Activated CD8-positive, alpha-beta T cell treated with anti-CD3 and anti-CD28 coated beads for 36 hours (primary cell): ENCODE measurements at regions not wholly inside any gene's neighbourhood (a gene's known extent, or its start where the extent isn't known, plus 50 kb on each side); places are given as distances from the start of the nearest gene placed in this dataset.

ENCODE experiments used
- ATAC-seq: fragments of 200-7000 bp; cut with Tn5 transposase; one replicate; pipeline ENCODE4 v1.10.0; 2021; ENCODE audit warnings: mild to moderate bottlenecking, moderate library complexity
- CTCF ChIA-PET: fragments of 350-600 bp; sonication (Branson Sonifier 250); formaldehyde crosslinking; loops from one replicate; lab custom pipeline; 2021; ENCODE audit warnings: antibody characterized with exemption; lab: Charles Lee
- POLR2A ChIA-PET: fragments of 350-600 bp; sonication (Branson Sonifier 250); formaldehyde crosslinking; loops from one replicate; lab custom pipeline; 2021; ENCODE audit warnings: antibody characterized with exemption; lab: Charles Lee
- DNase-seq: peaks from one replicate; pipeline ENCODE4 v3.0.0-alpha.2; 2020
- H3K27ac Mint-ChIP-seq: one replicate; pipeline ENCODE4 v1.8.0; 2021; ENCODE audit warnings: mild to moderate bottlenecking, mixed read lengths
- H3K27me3 Mint-ChIP-seq: one replicate; pipeline ENCODE4 v1.8.0; 2021; ENCODE audit warnings: mixed read lengths
- H3K36me3 Mint-ChIP-seq: one replicate; pipeline ENCODE4 v1.8.0; 2021; ENCODE audit warnings: low read depth, mixed read lengths
- H3K4me1 Mint-ChIP-seq: one replicate; pipeline ENCODE4 v1.8.0; 2021; ENCODE audit warnings: low read depth, mixed read lengths
- H3K4me3 Mint-ChIP-seq: one replicate; pipeline ENCODE4 v1.8.0; 2021; ENCODE audit warnings: mild to moderate bottlenecking, moderate library complexity, mixed read lengths
- H3K9me3 Mint-ChIP-seq: one replicate; pipeline ENCODE4 v1.8.0; 2021; ENCODE audit warnings: mixed read lengths
- CTCF ChIP-seq: fragments of 200-600 bp; IDR thresholded peaks from one replicate; pipeline ENCODE4 v1.8.0; 2022; ENCODE audit warnings: antibody characterized with exemption, mild to moderate bottlenecking
- intact Hi-C: fragments of 100-400 bp; cut with micrococcal nuclease; formaldehyde crosslinking; loops from one replicate; pipeline ENCODE4 v1.10.0; 2022

GRCh38 chr1:29760067-29760564 is 523.8 kb downstream of the PTPRU start:
- H3K9me3 Mint-ChIP-seq: no peaks in the 10 kb centered on the region
- DNase-seq (no peak), ATAC-seq (no peak)
- no peak for TF ChIP-seq CTCF
- no peak overlapping the region for H3K4me3 Mint-ChIP-seq
- intact Hi-C loops: no loop called here
- ChIA-PET POLR2A (no interaction called here), CTCF (no interaction called here)
- peaks cover 9% of the 10 kb centered on the region for H3K27me3 Mint-ChIP-seq
- H3K27ac Mint-ChIP-seq: no peak overlapping the region
- no peaks in the 10 kb centered on the region for H3K36me3 Mint-ChIP-seq
- no peaks in the 10 kb centered on the region for H3K4me1 Mint-ChIP-seq

- Mint-ChIP-seq H3K27me3 (peaks cover 4% of the 10 kb centered on the region), H3K27ac (no peak overlapping the region), H3K9me3 (no peaks in the 10 kb centered on the region), H3K36me3 (no peaks in the 10 kb centered on the region), H3K4me1 (no peaks in the 10 kb centered on the region), H3K4me3 (no peak overlapping the region)
- ChIA-PET POLR2A (no interaction called here), CTCF (no interaction called here)
- DNase-seq: no peak
- TF ChIP-seq CTCF: no peak
- no peak for ATAC-seq
- intact Hi-C loops: no loop called here
Measured at GRCh38 chr1:29758781-29759499, 522.6 kb downstream of the PTPRU start.

GRCh38 chr1:29757866-29758780 is 521.8 kb downstream of the PTPRU start:
- no peak for ATAC-seq
- H3K9me3 Mint-ChIP-seq: no peaks in the 10 kb centered on the region
- intact Hi-C loops: no loop called here

GRCh38 chr1:29756901-29757725 is 520.8 kb downstream of the PTPRU start:
- no peaks in the 10 kb centered on the region for H3K36me3 Mint-ChIP-seq
- H3K9me3 Mint-ChIP-seq: no peaks in the 10 kb centered on the region
- no peaks in the 10 kb centered on the region for H3K4me1 Mint-ChIP-seq
- no peak overlapping the region for H3K27ac Mint-ChIP-seq
- DNase-seq (no peak), ATAC-seq (no peak)
- CTCF ChIA-PET: no interaction called here
- peaks cover 3% of the 10 kb centered on the region for H3K27me3 Mint-ChIP-seq
- intact Hi-C loops: no loop called here
- POLR2A ChIA-PET: no interaction called here
- no peak for TF ChIP-seq CTCF
- H3K4me3 Mint-ChIP-seq: no peak overlapping the region

More at GRCh38 chr1:29757866-29758780, 521.8 kb downstream of the PTPRU start:
- no peak for DNase-seq
- H3K4me3 Mint-ChIP-seq: no peak overlapping the region
- CTCF ChIA-PET: no interaction called here
- H3K27me3 Mint-ChIP-seq: peaks cover 3% of the 10 kb centered on the region
- H3K27ac Mint-ChIP-seq: no peak overlapping the region
- no peak for TF ChIP-seq CTCF
- POLR2A ChIA-PET: no interaction called here
- H3K4me1 Mint-ChIP-seq: no peaks in the 10 kb centered on the region
- no peaks in the 10 kb centered on the region for H3K36me3 Mint-ChIP-seq
